ENCODE measurements at regions not wholly inside any gene's neighbourhood (a gene's known extent, or its start where the extent isn't known, plus 50 kb on each side); places are given as distances from the start of the nearest gene placed in this dataset.

GRCh38 chr2:204049635-204050034 is 113.1 kb downstream of the ICOS start:
- DNase-seq = no peak

- DNase-seq = no peak
These were observed 114.1 kb downstream of the ICOS start for GRCh38 chr2:204050681-204051080.

- DNase-seq = peak; percentile 0
These were observed 114.9 kb downstream of the ICOS start for GRCh38 chr2:204051476-204051875.

- no peak for DNase-seq
These were observed 115.5 kb downstream of the ICOS start for GRCh38 chr2:204051984-204052556.

- no peak for DNase-seq
These were observed 122.5 kb downstream of the ICOS start for GRCh38 chr2:204059016-204059415.

- peak; percentile 43 for DNase-seq
These were observed 124.3 kb downstream of the ICOS start for GRCh38 chr2:204060841-204061240.

- DNase-seq = peak; percentile 57
These were observed 124.7 kb downstream of the ICOS start for GRCh38 chr2:204061241-204061640.

- no peak for DNase-seq
These were observed 127.6 kb downstream of the ICOS start for GRCh38 chr2:204064119-204064518.

GRCh38 chr2:204065566-204065965 is 129.0 kb downstream of the ICOS start:
- no peak for DNase-seq

- DNase-seq = no peak
These were observed 129.5 kb downstream of the ICOS start for GRCh38 chr2:204066051-204066450.

- DNase-seq = no peak
These were observed 133.2 kb downstream of the ICOS start for GRCh38 chr2:204069804-204070203.

GRCh38 chr2:204072443-204073324 is 136.1 kb downstream of the ICOS start:
- DNase-seq = peak; percentile 2

- no peak for DNase-seq
These were observed 137.9 kb downstream of the ICOS start for GRCh38 chr2:204074456-204074855.

- no peak for DNase-seq
These were observed 141.6 kb downstream of the ICOS start for GRCh38 chr2:204078003-204078698.

- no peak for DNase-seq
These were observed 145.2 kb downstream of the ICOS start for GRCh38 chr2:204081487-204082425.

GRCh38 chr2:204086167-204086566 is 149.6 kb downstream of the ICOS start:
- DNase-seq = no peak

- DNase-seq = no peak
These were observed 152.5 kb downstream of the ICOS start for GRCh38 chr2:204089105-204089504.

- DNase-seq = no peak
These were observed 153.0 kb downstream of the ICOS start for GRCh38 chr2:204089574-204089973.

GRCh38 chr2:204090021-204090420 is 153.5 kb downstream of the ICOS start:
- no peak for DNase-seq

- DNase-seq = no peak
These were observed 168.2 kb downstream of the ICOS start for GRCh38 chr2:204104811-204105210.

GRCh38 chr2:204108330-204108751 is 171.8 kb downstream of the ICOS start:
- peak; percentile 57 for DNase-seq

GRCh38 chr2:204108781-204109295 is 172.3 kb downstream of the ICOS start:
- no peak for DNase-seq

All from NCI-H69 (cell line).